ENCODE measurements at regions not wholly inside any gene's neighbourhood (a gene's known extent, or its start where the extent isn't known, plus 50 kb on each side); places are given as distances from the start of the nearest gene placed in this dataset.

DNA sequence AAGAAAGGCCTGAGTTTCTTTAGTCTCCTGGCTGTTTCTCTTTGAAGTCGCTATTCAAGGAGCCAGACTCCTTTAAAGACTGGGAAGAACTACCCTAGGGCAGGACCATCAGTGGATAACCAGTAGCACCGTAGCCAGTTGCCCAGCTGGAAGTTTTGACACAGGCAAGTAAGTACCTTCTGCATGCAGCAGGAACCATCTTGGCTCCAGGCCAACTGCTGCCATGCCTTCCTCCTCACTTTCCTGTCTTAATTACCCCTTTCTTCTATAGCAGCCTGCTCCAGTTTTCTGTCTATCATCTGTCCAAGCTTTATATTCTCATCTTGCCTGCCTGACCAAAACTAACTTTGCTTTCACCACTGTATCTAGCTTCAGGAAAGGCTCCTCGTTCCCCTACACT is 149.7 kb upstream of the SV2C start:
- no peak overlapping the region for H3K4me2 ChIP-seq (ENCODE audit: insufficient read depth, insufficient read length, low read length)
- H3K79me1 ChIP-seq (ENCODE audit: insufficient read depth, low read depth, low read length, poor library complexity, severe bottlenecking) = no peaks in the 10 kb centered on the region
- H3K14ac ChIP-seq (ENCODE audit: insufficient read depth, low read length) = no peak overlapping the region
- H2AK5ac ChIP-seq (ENCODE audit: insufficient read length, low read length) = no peak overlapping the region
- no peak for DNase-seq
- H2BK15ac ChIP-seq (ENCODE audit: low read depth, low read length) = no peak overlapping the region
- H2BK12ac ChIP-seq (ENCODE audit: insufficient read length, low read depth, low read length) = no peak overlapping the region
- TF ChIP-seq, protein P1, sequence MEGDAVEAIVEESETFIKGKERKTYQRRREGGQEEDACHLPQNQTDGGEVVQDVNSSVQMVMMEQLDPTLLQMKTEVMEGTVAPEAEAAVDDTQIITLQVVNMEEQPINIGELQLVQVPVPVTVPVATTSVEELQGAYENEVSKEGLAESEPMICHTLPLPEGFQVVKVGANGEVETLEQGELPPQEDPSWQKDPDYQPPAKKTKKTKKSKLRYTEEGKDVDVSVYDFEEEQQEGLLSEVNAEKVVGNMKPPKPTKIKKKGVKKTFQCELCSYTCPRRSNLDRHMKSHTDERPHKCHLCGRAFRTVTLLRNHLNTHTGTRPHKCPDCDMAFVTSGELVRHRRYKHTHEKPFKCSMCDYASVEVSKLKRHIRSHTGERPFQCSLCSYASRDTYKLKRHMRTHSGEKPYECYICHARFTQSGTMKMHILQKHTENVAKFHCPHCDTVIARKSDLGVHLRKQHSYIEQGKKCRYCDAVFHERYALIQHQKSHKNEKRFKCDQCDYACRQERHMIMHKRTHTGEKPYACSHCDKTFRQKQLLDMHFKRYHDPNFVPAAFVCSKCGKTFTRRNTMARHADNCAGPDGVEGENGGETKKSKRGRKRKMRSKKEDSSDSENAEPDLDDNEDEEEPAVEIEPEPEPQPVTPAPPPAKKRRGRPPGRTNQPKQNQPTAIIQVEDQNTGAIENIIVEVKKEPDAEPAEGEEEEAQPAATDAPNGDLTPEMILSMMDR (conservative IDR thresholded peaks at IDR 0.05) = no peak
- H3K4me1 ChIP-seq (ENCODE audit: insufficient read depth, low read length) = no peaks in the 10 kb centered on the region
- no peak overlapping the region for H2AFZ ChIP-seq (ENCODE audit: low read length)
- Mint-ChIP-seq H3K27me3 (ENCODE audit: low read depth) (no peaks in the 10 kb centered on the region; the same call in 1 of the 2 replicates), H3K4me1 (peaks cover 6 to 8% of the 10 kb centered on the region in 2 experiments; a peak in 3 of 4 replicates), H3K36me3 (ENCODE audit: insufficient read depth in 1 of 3, low read depth in 3 of 3) (no peaks in the 10 kb centered on the region), H3K27ac (no peak overlapping the region), H3K9me3 (0 out of 5 replicates have a peak, but pooled peaks cover 0 to 4% of the 10 kb centered on the region in 2 experiments), H3K4me3 (no peak overlapping the region)
- H3K4ac ChIP-seq (ENCODE audit: low read depth, low read length) = no peak overlapping the region
- no peak overlapping the region for H2BK5ac ChIP-seq (ENCODE audit: insufficient read length, low read length)
- H3T11ph ChIP-seq (ENCODE audit: low read length) = no peak overlapping the region
- no peak overlapping the region for H3K27ac ChIP-seq (ENCODE audit: insufficient read length, low read depth, low read length)
- H2BK20ac ChIP-seq (ENCODE audit: low read depth, low read length, poor library complexity, severe bottlenecking) = no peak overlapping the region
- H4K20me1 ChIP-seq (ENCODE audit: control insufficient read depth, insufficient read depth, insufficient read length) = no peaks in the 10 kb centered on the region
- H2BK120ac ChIP-seq (ENCODE audit: low read depth, low read length, poor library complexity, severe bottlenecking) = no peak overlapping the region
- H3K18ac ChIP-seq (ENCODE audit: insufficient read length, low read depth, low read length) = no peak overlapping the region
- no peak overlapping the region for H4K91ac ChIP-seq (ENCODE audit: insufficient read length, low read depth, low read length)
- no peak overlapping the region for H4K5ac ChIP-seq (ENCODE audit: insufficient read length, low read depth, low read length)
- no peaks in the 10 kb centered on the region for H3K9me3 ChIP-seq (ENCODE audit: control insufficient read depth, low read depth, low read length)
- WGBS (ENCODE audit: extremely low coverage, insufficient read length, low lambda C conversion rate) = no CpG with 5 or more reads among the region's 3 CpGs
- H4K8ac ChIP-seq (replicated peaks; ENCODE audit: insufficient read length, low read depth, low read length) = no peak overlapping the region
- no peak overlapping the region for H3K9ac ChIP-seq (ENCODE audit: extremely low read depth, insufficient read length, low read length)
- H3K56ac ChIP-seq (ENCODE audit: insufficient read length, low read depth, low read length) = no peak overlapping the region
- H3K23ac ChIP-seq (ENCODE audit: insufficient read length, low read depth, low read length) = no peak overlapping the region
- H3K23me2 ChIP-seq (ENCODE audit: insufficient read length, low read depth, low read length, poor library complexity, severe bottlenecking) = no peaks in the 10 kb centered on the region
- no peaks in the 10 kb centered on the region for H3K79me2 ChIP-seq (ENCODE audit: insufficient read depth, low read length)
- H3K27me3 ChIP-seq (ENCODE audit: insufficient read depth, low read length) = no peaks in the 10 kb centered on the region

Data from H9 (cell line).